ENCODE measurements at regions not wholly inside any gene's neighbourhood (a gene's known extent, or its start where the extent isn't known, plus 50 kb on each side); places are given as distances from the start of the nearest gene placed in this dataset.

DNA sequence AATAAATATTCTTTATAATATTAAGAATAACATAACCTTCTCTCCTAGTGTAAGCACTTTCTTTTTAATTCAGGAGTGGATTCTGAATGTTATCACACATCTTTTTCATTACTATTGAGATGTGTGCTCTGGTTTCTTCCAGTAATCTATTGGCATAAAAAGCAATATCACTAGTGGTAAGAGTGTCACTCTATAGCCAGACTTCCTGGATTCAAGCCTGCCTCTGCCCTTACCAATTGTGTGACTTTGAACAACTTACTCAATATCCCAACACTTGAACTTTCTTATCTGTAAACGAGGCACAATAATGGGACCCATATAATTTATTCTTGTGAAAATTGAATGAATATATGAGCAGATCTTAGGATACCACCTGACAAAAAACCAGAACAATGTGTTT is 71.0 kb downstream of the SEM1 start:
- no peaks in the 10 kb centered on the region for H3K79me2 ChIP-seq (ENCODE audit: control insufficient read depth, insufficient read depth, low read length)
- BruUV-seq (replicated peaks) = no TSS peak
- H3K4me2 ChIP-seq (ENCODE audit: insufficient read depth, low read length) = no peak overlapping the region
- no peaks in the 10 kb centered on the region for H4K20me1 ChIP-seq (replicated peaks; ENCODE audit: control insufficient read depth, extremely low read depth, insufficient read depth, low read length)
- H2AFZ ChIP-seq (ENCODE audit: low read depth, low read length) = no peak overlapping the region
- H3K4me1 ChIP-seq (ENCODE audit: control insufficient read depth, extremely low read depth, insufficient read depth, low read length) = no peaks in the 10 kb centered on the region
- no peak overlapping the region for H3K4me3 ChIP-seq (replicated peaks in 1 of 3; ENCODE audit: insufficient read depth in 1 of 3, low read depth in 1 of 3, low read length in 3 of 3)
- dilution Hi-C loops (cut with MboI; ENCODE audit: extremely low pct_ligation_motif_present, low sequenced_read_pairs) = no loop called here
- H3K27ac ChIP-seq (ENCODE audit: insufficient read depth, low read depth, low read length) = no peak overlapping the region
- intact Hi-C loops (cut with micrococcal nuclease) = no loop called here
- no peak for DNase-seq (ENCODE audit: low read depth, low spot score)
- H3K9me1 ChIP-seq (replicated peaks; ENCODE audit: control insufficient read depth, extremely low read depth, insufficient read depth, low read length) = no peaks in the 10 kb centered on the region
- H3K9me3 ChIP-seq (replicated peaks; ENCODE audit: control insufficient read depth, insufficient read depth, low read length) = no peaks in the 10 kb centered on the region
- H3K36me3 ChIP-seq (ENCODE audit: control insufficient read depth in 2 of 2, extremely low read depth in 1 of 2, insufficient read depth in 2 of 2, low read length in 2 of 2) = no peaks in the 10 kb centered on the region
- TF ChIP-seq POLR2AphosphoS5 (IDR thresholded peaks at IDR 0.05; ENCODE audit: insufficient read depth, low read depth, low read length) (no peak), MYC (IDR thresholded peaks at IDR 0.05; ENCODE audit: low read depth, low read length) (no peak), POLR2A (IDR thresholded peaks at IDR 0.05; ENCODE audit: low read depth, low read length) (no peak), EZH2 (IDR thresholded peaks at IDR 0.05; ENCODE audit: borderline replicate concordance, low read depth, low read length, severe bottlenecking) (no peak), GATA2 (IDR thresholded peaks at IDR 0.05; ENCODE audit: insufficient read depth, insufficient read length, low read depth, low read length) (no peak), JUN (IDR thresholded peaks at IDR 0.05; ENCODE audit: borderline replicate concordance, insufficient read depth, insufficient read length, low read depth) (no peak), FOS (IDR thresholded peaks at IDR 0.05; ENCODE audit: borderline replicate concordance, insufficient read depth, low read length) (no peak)
- TF ChIP-seq, protein P1, sequence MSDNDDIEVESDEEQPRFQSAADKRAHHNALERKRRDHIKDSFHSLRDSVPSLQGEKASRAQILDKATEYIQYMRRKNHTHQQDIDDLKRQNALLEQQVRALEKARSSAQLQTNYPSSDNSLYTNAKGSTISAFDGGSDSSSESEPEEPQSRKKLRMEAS (IDR thresholded peaks at IDR 0.05; ENCODE audit: insufficient read depth, insufficient read length) = no peak
- TF ChIP-seq, protein P2, sequence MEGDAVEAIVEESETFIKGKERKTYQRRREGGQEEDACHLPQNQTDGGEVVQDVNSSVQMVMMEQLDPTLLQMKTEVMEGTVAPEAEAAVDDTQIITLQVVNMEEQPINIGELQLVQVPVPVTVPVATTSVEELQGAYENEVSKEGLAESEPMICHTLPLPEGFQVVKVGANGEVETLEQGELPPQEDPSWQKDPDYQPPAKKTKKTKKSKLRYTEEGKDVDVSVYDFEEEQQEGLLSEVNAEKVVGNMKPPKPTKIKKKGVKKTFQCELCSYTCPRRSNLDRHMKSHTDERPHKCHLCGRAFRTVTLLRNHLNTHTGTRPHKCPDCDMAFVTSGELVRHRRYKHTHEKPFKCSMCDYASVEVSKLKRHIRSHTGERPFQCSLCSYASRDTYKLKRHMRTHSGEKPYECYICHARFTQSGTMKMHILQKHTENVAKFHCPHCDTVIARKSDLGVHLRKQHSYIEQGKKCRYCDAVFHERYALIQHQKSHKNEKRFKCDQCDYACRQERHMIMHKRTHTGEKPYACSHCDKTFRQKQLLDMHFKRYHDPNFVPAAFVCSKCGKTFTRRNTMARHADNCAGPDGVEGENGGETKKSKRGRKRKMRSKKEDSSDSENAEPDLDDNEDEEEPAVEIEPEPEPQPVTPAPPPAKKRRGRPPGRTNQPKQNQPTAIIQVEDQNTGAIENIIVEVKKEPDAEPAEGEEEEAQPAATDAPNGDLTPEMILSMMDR (IDR thresholded peaks at IDR 0.05; ENCODE audit: extremely low read depth in 1 of 2, insufficient read depth in 1 of 2, low read depth in 1 of 2, low read length in 2 of 2) = no peak
- CTCF ChIA-PET = no interaction called here
- no peaks in the 10 kb centered on the region for H3K27me3 ChIP-seq (ENCODE audit: control insufficient read depth in 2 of 2, insufficient read depth in 2 of 2, low read length in 2 of 2)
- no peak overlapping the region for H3K9ac ChIP-seq (replicated peaks; ENCODE audit: extremely low read depth, insufficient read depth, low read length)
- no peak for FAIRE-seq
- POLR2A ChIA-PET = no interaction called here
